Suprapubic skin (tissue), 3 donors: ENCODE measurements at regions not wholly inside any gene's neighbourhood (a gene's known extent, or its start where the extent isn't known, plus 50 kb on each side); places are given as distances from the start of the nearest gene placed in this dataset.

Source experiments
- CTCF ChIP-seq, 2 donors: fragments of 200-600 bp in 1 of 2; fragments of 450-650 bp in 1 of 2; sonication (generic) in 1 of 2; IDR thresholded peaks; one replicate each; pipeline ENCODE4 v1.5.1; 2016 to 2019; ENCODE audit warnings: antibody characterized with exemption in 2 of 2, mild to moderate bottlenecking in 1 of 2, moderate library complexity in 1 of 2
- POLR2AphosphoS5 ChIP-seq, 3 donors: sonication (generic); formaldehyde crosslinking; IDR thresholded peaks; one replicate each; pipeline ENCODE4 v1.6.1; 2017; ENCODE audit warnings: antibody characterized with exemption in 3 of 3

- no peak for TF ChIP-seq CTCF (IDR thresholded peaks at IDR 0.05)
- no peak for TF ChIP-seq POLR2AphosphoS5 (IDR thresholded peaks at IDR 0.05)
Observed at GRCh38 chr10:33661580-33662336, 327.3 kb upstream of the NRP1 start.
